ENCODE measurements at regions not wholly inside any gene's neighbourhood (a gene's known extent, or its start where the extent isn't known, plus 50 kb on each side); places are given as distances from the start of the nearest gene placed in this dataset.

DNA sequence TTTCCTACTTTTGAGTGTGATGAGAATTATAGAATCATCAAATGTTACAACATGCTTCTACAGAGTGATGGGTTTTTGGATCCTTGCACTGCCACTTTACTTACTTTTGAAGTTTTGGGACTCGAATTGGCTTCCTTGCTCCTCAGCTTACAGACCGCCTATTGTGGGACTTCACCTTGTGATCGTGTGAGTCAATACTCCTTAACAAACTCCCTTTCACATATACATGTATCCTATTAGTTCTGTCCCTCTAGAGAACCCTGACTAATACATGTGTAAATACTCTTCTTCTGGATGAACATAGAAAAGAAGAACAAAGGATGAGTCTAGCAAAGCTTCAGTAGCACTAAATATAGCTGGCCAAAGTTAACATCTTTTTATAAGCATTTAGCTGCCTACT, 98.7 kb upstream of the PDE4D start:
- H3K4me1 Mint-ChIP-seq, result no peaks in the 10 kb centered on the region
- no peak overlapping the region for H3K4me3 Mint-ChIP-seq
- no peaks in the 10 kb centered on the region for H3K27me3 Mint-ChIP-seq
- no peaks in the 10 kb centered on the region for H3K9me3 Mint-ChIP-seq (ENCODE audit: low read depth)
- H3K36me3 Mint-ChIP-seq, result no peaks in the 10 kb centered on the region
- DNase-seq (no peak), ATAC-seq (no peak)
- H3K27ac Mint-ChIP-seq, result no peak overlapping the region
- CTCF ChIA-PET, result no interaction called here

DNA sequence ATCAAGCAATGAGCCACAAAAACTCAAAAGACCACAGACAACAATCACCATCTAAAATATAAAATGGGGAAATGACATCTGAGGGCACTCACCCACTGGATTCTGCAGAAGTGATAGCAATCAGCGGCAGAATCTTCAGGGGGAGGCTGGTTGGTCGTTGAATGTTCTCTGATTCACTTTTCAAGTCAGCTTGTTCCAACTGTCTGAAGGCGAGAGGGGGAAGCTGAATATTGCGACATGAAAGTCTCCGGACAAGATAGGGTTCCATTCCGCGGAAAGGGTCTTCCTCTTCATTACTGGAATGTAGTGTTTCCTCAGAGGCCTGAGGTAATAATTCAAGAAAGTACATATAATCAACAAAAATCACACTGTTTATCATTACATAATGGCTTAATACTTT, 94.9 kb upstream of the PDE4D start:
- no peak overlapping the region for H3K27ac Mint-ChIP-seq
- H3K36me3 Mint-ChIP-seq, result no peaks in the 10 kb centered on the region
- DNase-seq, result no peak
- H3K27me3 Mint-ChIP-seq, result no peaks in the 10 kb centered on the region
- no peaks in the 10 kb centered on the region for H3K9me3 Mint-ChIP-seq (ENCODE audit: low read depth)
- CTCF ChIA-PET, result no interaction called here
- no peak for ATAC-seq
- no peak overlapping the region for H3K4me3 Mint-ChIP-seq
- H3K4me1 Mint-ChIP-seq, result no peaks in the 10 kb centered on the region

DNA sequence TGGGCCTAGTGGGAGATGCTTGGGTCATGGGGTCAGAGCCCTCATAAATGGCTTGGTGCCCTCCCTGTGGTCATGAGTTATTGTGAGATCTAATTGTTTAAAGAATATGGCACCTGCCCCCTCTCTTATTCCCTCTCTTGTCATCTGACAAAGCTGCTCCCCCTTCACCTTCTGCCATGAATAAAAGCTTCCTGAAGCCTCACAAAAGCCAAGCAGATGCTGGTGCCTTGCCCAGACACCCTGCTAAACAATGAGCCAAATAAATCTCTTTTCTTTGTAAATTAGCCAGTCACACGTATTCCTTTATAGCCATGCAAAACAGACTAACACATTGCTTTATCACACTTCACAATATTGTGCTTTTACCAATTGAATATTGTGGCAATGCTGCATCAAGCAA, 82.8 kb upstream of the PDE4D start:
- Mint-ChIP-seq H3K36me3 (no peaks in the 10 kb centered on the region), H3K9me3 (ENCODE audit: low read depth) (no peaks in the 10 kb centered on the region), H3K27me3 (no peaks in the 10 kb centered on the region), H3K4me3 (no peak overlapping the region), H3K27ac (no peak overlapping the region), H3K4me1 (no peaks in the 10 kb centered on the region)
- no peak for DNase-seq
- CTCF ChIA-PET, result no interaction called here
- ATAC-seq, result no peak

DNA sequence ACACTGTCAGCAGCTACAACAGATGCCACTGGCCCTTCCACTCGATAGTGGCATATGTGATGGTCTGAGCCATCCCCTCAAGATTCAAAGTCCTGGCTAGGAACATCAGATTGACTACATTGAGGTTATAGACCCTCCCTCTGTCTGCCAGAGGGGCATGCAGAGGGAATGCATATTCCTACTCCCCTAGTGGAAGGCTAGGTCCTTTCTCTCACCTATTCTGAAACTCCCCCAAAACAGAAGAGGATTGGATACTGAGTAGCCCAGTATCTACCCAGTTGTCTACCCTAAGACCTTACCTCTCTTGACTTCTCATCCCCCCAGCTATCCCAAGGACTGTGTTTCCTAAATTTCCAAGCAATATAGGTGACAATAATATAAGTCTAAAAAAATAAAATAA, 78.5 kb upstream of the PDE4D start:
- CTCF ChIA-PET, result no interaction called here
- no peaks in the 10 kb centered on the region for H3K27me3 Mint-ChIP-seq

DNA sequence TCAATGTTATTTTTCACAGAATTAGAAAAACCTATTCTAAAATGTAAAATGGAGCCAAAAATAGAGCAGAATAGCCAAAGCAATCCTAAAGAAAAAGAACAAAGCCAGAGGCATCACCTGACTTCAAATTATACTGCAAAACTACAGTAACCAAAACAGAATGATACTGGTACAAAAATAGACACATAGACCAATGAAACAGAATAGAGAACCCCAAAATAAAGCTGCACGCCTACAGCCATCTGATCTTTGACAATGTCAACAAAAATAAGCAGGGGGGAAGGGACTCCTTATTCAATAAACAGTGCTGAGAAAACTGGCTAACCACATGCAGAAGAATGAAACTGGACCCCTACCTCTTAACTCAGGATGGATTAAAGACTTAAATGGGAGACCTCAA, 65.8 kb upstream of the PDE4D start:
- CTCF ChIA-PET, result no interaction called here
- ATAC-seq (no peak), DNase-seq (no peak)
- H3K4me3 Mint-ChIP-seq, result no peak overlapping the region
- no peaks in the 10 kb centered on the region for H3K36me3 Mint-ChIP-seq
- no peaks in the 10 kb centered on the region for H3K9me3 Mint-ChIP-seq (ENCODE audit: low read depth)
- H3K27me3 Mint-ChIP-seq, result no peaks in the 10 kb centered on the region
- no peaks in the 10 kb centered on the region for H3K4me1 Mint-ChIP-seq
- no peak overlapping the region for H3K27ac Mint-ChIP-seq

More for the DNA sequence above, 78.5 kb upstream of the PDE4D start:
- Mint-ChIP-seq H3K4me1 (no peaks in the 10 kb centered on the region), H3K27ac (no peak overlapping the region), H3K4me3 (no peak overlapping the region), H3K36me3 (no peaks in the 10 kb centered on the region), H3K9me3 (ENCODE audit: low read depth) (peaks cover 2% of the 10 kb centered on the region)
- ATAC-seq (no peak), DNase-seq (no peak)

- no peak for DNase-seq
- Mint-ChIP-seq H3K4me1 (no peaks in the 10 kb centered on the region), H3K4me3 (no peak overlapping the region), H3K27me3 (no peaks in the 10 kb centered on the region), H3K27ac (no peak overlapping the region), H3K36me3 (no peaks in the 10 kb centered on the region), H3K9me3 (ENCODE audit: low read depth) (no peaks in the 10 kb centered on the region)
- ATAC-seq, result no peak
- CTCF ChIA-PET, result no interaction called here
Observed at GRCh38 chr5:59956130-59956783, 62.7 kb upstream of the PDE4D start.

DNA sequence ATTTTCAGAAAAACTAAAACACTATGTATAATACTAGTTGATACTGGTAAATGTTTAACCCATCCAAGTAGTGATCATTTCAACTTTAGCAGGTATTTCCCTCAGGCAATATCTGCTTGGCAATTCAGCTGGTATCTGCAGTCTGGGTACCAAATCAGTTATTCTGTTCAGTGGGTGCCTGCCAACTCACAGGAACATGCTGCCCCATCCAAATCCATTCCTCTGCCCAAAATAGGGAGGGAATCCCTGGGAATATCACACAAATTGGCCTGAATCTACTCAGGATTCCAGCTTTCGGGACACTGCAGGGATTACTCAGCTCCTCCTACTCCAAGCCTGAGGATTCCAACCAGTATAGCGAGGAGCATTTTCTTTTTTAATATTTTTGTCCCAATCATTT, 61.7 kb upstream of the PDE4D start:
- Mint-ChIP-seq H3K9me3 (ENCODE audit: low read depth) (no peaks in the 10 kb centered on the region), H3K27me3 (no peaks in the 10 kb centered on the region), H3K27ac (no peak overlapping the region), H3K4me1 (no peaks in the 10 kb centered on the region), H3K36me3 (no peaks in the 10 kb centered on the region), H3K4me3 (no peak overlapping the region)
- DNase-seq (no peak), ATAC-seq (no peak)
- CTCF ChIA-PET, result no interaction called here

DNA sequence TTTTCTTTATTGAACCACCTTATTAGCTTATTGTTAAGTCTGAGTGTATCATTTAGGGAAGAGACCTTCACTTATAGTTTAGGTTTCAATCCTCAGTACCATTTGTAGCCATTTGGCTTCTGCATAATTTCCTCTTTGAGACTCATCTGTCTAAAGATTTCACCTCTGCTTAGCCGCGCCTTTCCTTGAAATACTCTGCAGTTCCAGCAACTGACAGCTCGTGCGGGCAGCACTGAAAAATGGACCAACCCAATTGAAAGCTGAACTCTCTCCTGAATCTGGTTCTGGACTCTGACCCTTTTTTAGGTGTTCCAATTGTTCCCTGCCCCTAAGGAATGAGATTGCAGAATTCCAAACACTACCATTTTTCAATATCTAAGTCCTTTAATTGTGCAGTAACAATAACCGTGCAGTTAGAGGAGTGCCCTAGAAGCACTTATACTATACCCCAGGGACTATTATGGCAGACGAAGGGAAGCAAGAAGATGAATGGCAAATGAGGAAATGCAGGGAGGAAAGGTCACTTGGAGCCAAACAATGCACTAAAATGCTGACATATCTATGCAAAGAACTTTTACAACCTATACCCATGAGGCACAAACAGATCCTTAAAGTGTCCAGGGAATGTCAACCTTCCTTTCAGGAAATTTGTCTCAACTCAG, 50.1 kb upstream of the PDE4D start:
- DNase-seq (no peak), ATAC-seq (no peak)
- no peaks in the 10 kb centered on the region for H3K27me3 Mint-ChIP-seq
- CTCF ChIA-PET, result no interaction called here
- H3K27ac Mint-ChIP-seq, result no peak overlapping the region
- H3K9me3 Mint-ChIP-seq (ENCODE audit: low read depth), result no peaks in the 10 kb centered on the region
- H3K4me1 Mint-ChIP-seq, result no peaks in the 10 kb centered on the region
- no peak overlapping the region for H3K4me3 Mint-ChIP-seq
- H3K36me3 Mint-ChIP-seq, result no peaks in the 10 kb centered on the region
